Prostate gland (tissue), 2 donors: ENCODE measurements at regions not wholly inside any gene's neighbourhood (a gene's known extent, or its start where the extent isn't known, plus 50 kb on each side); places are given as distances from the start of the nearest gene placed in this dataset.
"Not testable (repeated sequence)": the region's sequence is repeated elsewhere in the genome, so short reads cannot be mapped to it uniquely, and the experiment has no call there.

Experiments
- CTCF ChIP-seq, 4 experiments: fragments of 200-600 bp in 2 of 4; fragments of 450-650 bp in 2 of 4; sonication (generic) in 2 of 4; IDR thresholded peaks; 1 replicate in 3 of 4; 2 replicates in 1 of 4; pipeline ENCODE4 v1.5.1; 2016 to 2019; ENCODE audit warnings: antibody characterized with exemption in 4 of 4, mild to moderate bottlenecking in 2 of 4, moderate library complexity in 2 of 4
- POLR2A ChIP-seq: fragments of 450-650 bp; IDR thresholded peaks from one replicate; pipeline ENCODE4 v1.6.1; 2016; ENCODE audit warnings: antibody characterized with exemption, mild to moderate bottlenecking
- POLR2AphosphoS5 ChIP-seq: sonication (generic); formaldehyde crosslinking; IDR thresholded peaks from one replicate; pipeline ENCODE4 v1.6.1; 2017; ENCODE audit warnings: antibody characterized with exemption

GRCh38 chr1:243010719-243011118 is 244.4 kb downstream of the CEP170 start:
- not testable (repeated sequence) for TF ChIP-seq CTCF (IDR thresholded peaks at IDR 0.05); POLR2A; POLR2AphosphoS5
